PC-9 (cell line): ENCODE measurements at regions not wholly inside any gene's neighbourhood (a gene's known extent, or its start where the extent isn't known, plus 50 kb on each side); places are given as distances from the start of the nearest gene placed in this dataset.

Experiments used
- EZH2 ChIP-seq: fragments of 200-600 bp; sonication (generic); IDR thresholded peaks from 2 replicates; pipeline ENCODE4 v1.8.0; 2017; ENCODE audit warnings: antibody characterized with exemption, low read depth
- TF ChIP-seq, protein P1 (sequence below): fragments of 200-600 bp; sonication (generic); conservative IDR thresholded peaks from 2 replicates; pipeline ENCODE4 v1.6.1; 2017; ENCODE audit warnings: mixed run types, antibody characterized with exemption, mild to moderate bottlenecking, moderate library complexity

DNA sequence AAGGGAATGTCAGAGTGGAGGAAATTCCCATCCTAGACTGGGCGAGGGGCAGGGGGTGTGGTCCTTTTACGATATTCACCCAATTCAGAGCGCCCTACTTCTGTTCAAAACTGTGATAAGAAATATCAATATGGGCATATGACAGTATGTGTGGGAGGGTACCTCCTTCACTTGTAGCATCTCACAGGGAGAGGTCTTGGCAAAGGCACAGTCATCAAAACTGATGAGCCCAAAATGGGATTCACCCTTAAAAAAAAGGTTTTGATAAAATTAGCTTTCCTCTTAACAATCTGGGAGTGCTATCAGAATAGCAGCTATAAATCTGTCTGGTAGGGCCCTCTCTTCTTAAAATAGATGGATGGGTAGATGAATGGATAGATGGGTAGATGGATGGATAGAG lies 967.8 kb upstream of the RBFOX1 start:
- TF ChIP-seq, protein P1, sequence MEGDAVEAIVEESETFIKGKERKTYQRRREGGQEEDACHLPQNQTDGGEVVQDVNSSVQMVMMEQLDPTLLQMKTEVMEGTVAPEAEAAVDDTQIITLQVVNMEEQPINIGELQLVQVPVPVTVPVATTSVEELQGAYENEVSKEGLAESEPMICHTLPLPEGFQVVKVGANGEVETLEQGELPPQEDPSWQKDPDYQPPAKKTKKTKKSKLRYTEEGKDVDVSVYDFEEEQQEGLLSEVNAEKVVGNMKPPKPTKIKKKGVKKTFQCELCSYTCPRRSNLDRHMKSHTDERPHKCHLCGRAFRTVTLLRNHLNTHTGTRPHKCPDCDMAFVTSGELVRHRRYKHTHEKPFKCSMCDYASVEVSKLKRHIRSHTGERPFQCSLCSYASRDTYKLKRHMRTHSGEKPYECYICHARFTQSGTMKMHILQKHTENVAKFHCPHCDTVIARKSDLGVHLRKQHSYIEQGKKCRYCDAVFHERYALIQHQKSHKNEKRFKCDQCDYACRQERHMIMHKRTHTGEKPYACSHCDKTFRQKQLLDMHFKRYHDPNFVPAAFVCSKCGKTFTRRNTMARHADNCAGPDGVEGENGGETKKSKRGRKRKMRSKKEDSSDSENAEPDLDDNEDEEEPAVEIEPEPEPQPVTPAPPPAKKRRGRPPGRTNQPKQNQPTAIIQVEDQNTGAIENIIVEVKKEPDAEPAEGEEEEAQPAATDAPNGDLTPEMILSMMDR: no peak
- TF ChIP-seq EZH2: no peak
